HUES6 (cell line): ENCODE measurements at regions not wholly inside any gene's neighbourhood (a gene's known extent, or its start where the extent isn't known, plus 50 kb on each side); places are given as distances from the start of the nearest gene placed in this dataset.

Experiments
- H3K27ac ChIP-seq: 2 replicates; pipeline ENCODE4 v1.7.0; 2013; ENCODE audit warnings: low read depth, mild to moderate bottlenecking, low read length, inconsistent platforms
- H3K27me3 ChIP-seq: 2 replicates; pipeline ENCODE4 v1.6.1; 2013; ENCODE audit warnings: low read length; ENCODE audit not compliant: control insufficient read depth, insufficient read depth
- H3K36me3 ChIP-seq: 2 replicates; pipeline ENCODE4 v1.6.1; 2013; ENCODE audit warnings: low read length; ENCODE audit not compliant: control insufficient read depth, insufficient read depth
- H3K4me1 ChIP-seq: 2 replicates; pipeline ENCODE4 v1.6.1; 2013; ENCODE audit warnings: low read length; ENCODE audit not compliant: control insufficient read depth, insufficient read depth
- H3K4me3 ChIP-seq: 2 replicates; pipeline ENCODE4 v1.5.1; 2013; ENCODE audit warnings: low read depth, low read length
- H3K9ac ChIP-seq: one replicate; pipeline ENCODE4 v1.6.1; 2013; ENCODE audit warnings: mild to moderate bottlenecking, low read length
- H3K9me3 ChIP-seq: 2 replicates; pipeline ENCODE4 v1.6.1; 2013; ENCODE audit warnings: low read depth, low read length; ENCODE audit not compliant: control insufficient read depth, insufficient read depth

- H3K9ac ChIP-seq: no peak overlapping the region
- H3K4me3 ChIP-seq: no peak overlapping the region
- no peaks in the 10 kb centered on the region for H3K4me1 ChIP-seq
- H3K27ac ChIP-seq: no peak overlapping the region
- H3K9me3 ChIP-seq: peaks cover 13% of the 10 kb centered on the region
- H3K36me3 ChIP-seq: no peaks in the 10 kb centered on the region
- no peaks in the 10 kb centered on the region for H3K27me3 ChIP-seq
These were observed 308.6 kb upstream of the PBX1 start for GRCh38 chr1:164250365-164250764.

- H3K27me3 ChIP-seq: no peaks in the 10 kb centered on the region
- no peak overlapping the region for H3K27ac ChIP-seq
- no peaks in the 10 kb centered on the region for H3K4me1 ChIP-seq
These were observed 302.5 kb upstream of the PBX1 start for GRCh38 chr1:164256456-164256855.

DNA sequence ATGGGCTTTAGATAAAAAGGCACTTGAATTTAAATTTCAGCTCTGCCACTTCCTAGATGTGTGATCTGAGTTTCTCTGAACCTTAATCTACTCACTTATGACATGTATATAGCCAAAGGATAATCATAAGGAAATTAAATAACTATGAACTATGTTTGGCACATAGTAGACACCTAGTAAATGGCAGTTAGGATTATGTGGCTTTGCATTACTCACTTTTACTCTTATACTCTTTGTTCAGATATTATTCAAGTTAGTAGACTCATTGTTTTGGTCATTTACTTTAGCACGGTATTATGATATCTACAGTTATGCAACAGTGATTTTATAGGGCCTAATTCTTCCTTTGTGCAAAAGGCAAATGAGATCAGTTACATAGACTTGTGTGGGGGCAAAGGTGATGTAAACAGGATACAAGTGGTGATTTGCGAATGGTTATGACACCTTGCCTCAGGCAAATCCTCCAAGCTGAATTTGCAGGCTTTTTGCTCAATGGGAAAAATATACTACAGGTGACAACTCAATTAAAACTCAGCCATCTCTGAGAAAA is 297.2 kb upstream of the PBX1 start:
- no peak overlapping the region for H3K9ac ChIP-seq
- H3K27ac ChIP-seq: no peak overlapping the region
- no peaks in the 10 kb centered on the region for H3K9me3 ChIP-seq
- no peak overlapping the region for H3K4me3 ChIP-seq
- no peaks in the 10 kb centered on the region for H3K4me1 ChIP-seq
- no peaks in the 10 kb centered on the region for H3K36me3 ChIP-seq
- no peaks in the 10 kb centered on the region for H3K27me3 ChIP-seq

More at GRCh38 chr1:164256456-164256855, 302.5 kb upstream of the PBX1 start:
- no peak overlapping the region for H3K4me3 ChIP-seq
- H3K9ac ChIP-seq: no peak overlapping the region
- H3K36me3 ChIP-seq: no peaks in the 10 kb centered on the region
- H3K9me3 ChIP-seq: peaks cover 14% of the 10 kb centered on the region

DNA sequence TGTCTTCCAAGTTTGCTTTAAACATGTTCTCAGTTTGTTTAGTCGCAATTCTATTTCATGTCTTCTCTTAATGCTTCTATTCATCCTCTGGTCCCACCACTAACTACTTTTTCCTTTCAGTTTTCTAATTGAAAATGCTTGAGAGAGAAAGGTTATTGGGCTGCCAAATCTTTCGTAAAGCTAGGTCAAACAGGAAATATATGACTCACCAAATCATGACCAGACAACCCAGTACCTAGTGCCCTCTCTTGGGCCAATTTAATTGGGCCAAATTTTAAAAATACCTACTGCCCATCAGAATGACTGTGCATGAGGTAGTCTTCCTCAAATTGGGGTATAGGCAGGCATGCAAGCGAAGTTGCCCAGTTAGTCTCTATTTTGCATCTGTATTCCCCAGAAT is 295.4 kb upstream of the PBX1 start:
- H3K27ac ChIP-seq: no peak overlapping the region
- no peaks in the 10 kb centered on the region for H3K9me3 ChIP-seq
- no peaks in the 10 kb centered on the region for H3K27me3 ChIP-seq
- H3K4me1 ChIP-seq: no peaks in the 10 kb centered on the region
- H3K4me3 ChIP-seq: no peak overlapping the region
- H3K36me3 ChIP-seq: no peaks in the 10 kb centered on the region
- H3K9ac ChIP-seq: no peak overlapping the region

DNA sequence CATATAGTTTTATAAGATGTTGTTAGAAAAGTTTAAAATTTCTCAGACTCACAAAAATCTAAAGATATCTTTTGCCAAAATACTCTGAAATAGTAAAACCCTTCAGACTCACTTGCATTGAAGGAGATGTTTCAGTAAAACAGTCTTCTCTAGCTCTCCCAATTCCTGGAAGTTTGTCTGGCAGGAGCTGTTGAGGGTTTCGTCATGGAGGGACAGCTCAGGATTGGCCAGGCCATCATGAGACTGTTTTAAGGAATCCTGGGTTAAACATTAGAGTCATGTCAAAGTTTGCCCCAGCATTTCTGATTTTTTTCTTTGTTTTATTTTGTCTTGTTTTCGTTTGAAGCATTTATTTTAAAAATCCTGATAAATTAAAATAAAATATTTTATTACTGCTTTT is 293.8 kb upstream of the PBX1 start:
- Histone ChIP-seq H3K27me3 (no peaks in the 10 kb centered on the region), H3K27ac (no peak overlapping the region), H3K4me1 (no peaks in the 10 kb centered on the region), H3K9me3 (no peaks in the 10 kb centered on the region), H3K36me3 (no peaks in the 10 kb centered on the region), H3K9ac (no peak overlapping the region), H3K4me3 (no peak overlapping the region)

DNA sequence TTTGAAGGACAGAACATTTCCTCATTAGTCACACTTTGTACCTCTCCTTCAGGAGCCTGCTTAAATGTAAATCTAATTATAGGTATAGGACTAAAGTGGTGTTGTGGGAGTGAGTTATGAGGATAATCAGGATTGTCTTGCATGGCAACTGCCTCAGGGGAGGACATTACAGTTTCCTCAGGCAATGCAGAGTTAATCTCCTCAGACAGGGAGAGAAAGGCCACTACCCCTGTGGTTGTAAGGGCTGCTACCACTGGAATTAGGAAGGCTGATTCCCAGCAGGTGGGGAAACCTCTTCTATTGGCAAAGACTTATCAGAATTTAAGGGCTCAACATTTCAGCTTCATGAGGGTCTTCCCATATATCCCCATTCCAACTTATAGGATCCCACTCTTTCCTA is 286.8 kb upstream of the PBX1 start:
- Histone ChIP-seq H3K9ac (no peak overlapping the region), H3K27ac (no peak overlapping the region), H3K27me3 (no peaks in the 10 kb centered on the region), H3K9me3 (peaks cover 6% of the 10 kb centered on the region; the same call in 1 of the 2 replicates), H3K4me3 (no peak overlapping the region), H3K36me3 (no peaks in the 10 kb centered on the region), H3K4me1 (no peaks in the 10 kb centered on the region)

DNA sequence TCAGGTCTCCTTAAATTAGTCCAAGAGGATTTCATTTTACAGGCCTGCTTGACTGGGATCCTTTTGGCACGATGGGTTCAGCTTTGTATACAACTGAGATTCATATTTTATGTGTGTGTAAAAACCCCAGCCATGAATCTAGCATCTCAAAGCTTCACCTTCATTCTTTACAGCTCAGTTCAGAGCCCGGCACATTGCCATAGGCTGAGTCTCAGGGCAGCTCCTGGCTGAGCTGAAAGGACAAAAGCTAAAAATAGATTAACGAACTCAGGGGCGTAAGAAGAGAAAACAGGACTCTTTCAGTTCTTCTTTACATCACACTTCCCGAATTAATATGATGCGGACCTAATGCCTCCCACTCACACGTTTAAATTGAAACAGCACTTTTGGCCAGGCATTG is 262.8 kb upstream of the PBX1 start:
- Histone ChIP-seq H3K9ac (no peak overlapping the region), H3K27ac (no peak overlapping the region), H3K4me1 (no peaks in the 10 kb centered on the region), H3K9me3 (no peaks in the 10 kb centered on the region), H3K4me3 (no peak overlapping the region), H3K36me3 (no peaks in the 10 kb centered on the region), H3K27me3 (peaks cover 45% of the 10 kb centered on the region)

- Histone ChIP-seq H3K9ac (no peak overlapping the region), H3K9me3 (no peaks in the 10 kb centered on the region), H3K4me3 (no peak overlapping the region), H3K27me3 (no peaks in the 10 kb centered on the region), H3K27ac (no peak overlapping the region), H3K4me1 (peaks cover 16% of the 10 kb centered on the region), H3K36me3 (no peaks in the 10 kb centered on the region)
These were observed 250.9 kb upstream of the PBX1 start for GRCh38 chr1:164308101-164308500.

GRCh38 chr1:164310166-164310565 is 248.8 kb upstream of the PBX1 start:
- H3K36me3 ChIP-seq: no peaks in the 10 kb centered on the region
- no peak overlapping the region for H3K4me3 ChIP-seq
- H3K9me3 ChIP-seq: no peaks in the 10 kb centered on the region
- peaks cover 16% of the 10 kb centered on the region for H3K4me1 ChIP-seq
- no peak overlapping the region for H3K9ac ChIP-seq
- no peak overlapping the region; the same call in 1 of the 2 replicates for H3K27ac ChIP-seq
- no peaks in the 10 kb centered on the region for H3K27me3 ChIP-seq

DNA sequence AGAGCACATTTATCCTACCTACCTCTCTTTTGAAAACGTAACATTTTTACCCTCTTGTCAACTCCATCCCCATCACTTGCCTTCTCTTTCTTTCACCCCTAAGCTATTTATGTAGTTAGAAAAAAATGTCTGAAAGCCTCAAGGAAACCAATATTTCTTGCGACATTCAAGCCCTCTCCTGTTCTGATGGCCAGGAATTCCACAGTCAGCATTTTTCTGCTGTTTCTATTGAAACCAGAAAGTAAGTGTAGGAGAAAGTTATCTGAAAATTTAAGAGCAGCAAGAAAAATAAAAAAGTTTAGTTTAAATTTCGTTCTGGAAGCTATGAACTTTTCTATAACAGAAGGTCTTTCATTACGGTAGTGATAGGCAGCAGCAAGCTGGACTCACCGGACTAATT is 247.6 kb upstream of the PBX1 start:
- Histone ChIP-seq H3K27me3 (no peaks in the 10 kb centered on the region), H3K9ac (no peak overlapping the region), H3K27ac (no peak overlapping the region), H3K9me3 (no peaks in the 10 kb centered on the region), H3K36me3 (no peaks in the 10 kb centered on the region), H3K4me3 (no peak overlapping the region), H3K4me1 (peaks cover 16% of the 10 kb centered on the region)

- H3K36me3 ChIP-seq: no peaks in the 10 kb centered on the region
- peak overlapping the region; percentile 24 for H3K9ac ChIP-seq
- no peak overlapping the region for H3K27ac ChIP-seq
- peaks cover 33% of the 10 kb centered on the region for H3K27me3 ChIP-seq
- 0 out of 2 replicates have a peak, but pooled peaks cover 7% of the 10 kb centered on the region for H3K4me1 ChIP-seq
- peak overlapping the region; percentile 60 for H3K4me3 ChIP-seq
- H3K9me3 ChIP-seq: no peaks in the 10 kb centered on the region
These were observed 237.9 kb upstream of the PBX1 start for GRCh38 chr1:164320790-164321731.
